Choroid plexus epithelial cell (primary cell): ENCODE measurements at regions not wholly inside any gene's neighbourhood (a gene's known extent, or its start where the extent isn't known, plus 50 kb on each side); places are given as distances from the start of the nearest gene placed in this dataset.
A peak's percentile ranks its signal among the peaks of the same experiment; 100 is the strongest.
"Not testable (repeated sequence)": the region's sequence is repeated elsewhere in the genome, so short reads cannot be mapped to it uniquely, and the experiment has no call there.

Experiments used
- DNase-seq: peaks from one replicate; pipeline ENCODE4 v3.0.0-alpha.2; 2010; ENCODE audit warnings: low read depth
- H3K4me3 ChIP-seq: 2 replicates; pipeline ENCODE4 v1.5.1; 2011; ENCODE audit warnings: low read depth, mild to moderate bottlenecking, control low read depth, low read length, moderate library complexity
- TF ChIP-seq, protein P1 (sequence below): conservative IDR thresholded peaks from 2 replicates; pipeline ENCODE4 v1.5.1; 2011; ENCODE audit warnings: low read depth, mild to moderate bottlenecking, control low read depth, inconsistent platforms, low read length, moderate library complexity

DNA sequence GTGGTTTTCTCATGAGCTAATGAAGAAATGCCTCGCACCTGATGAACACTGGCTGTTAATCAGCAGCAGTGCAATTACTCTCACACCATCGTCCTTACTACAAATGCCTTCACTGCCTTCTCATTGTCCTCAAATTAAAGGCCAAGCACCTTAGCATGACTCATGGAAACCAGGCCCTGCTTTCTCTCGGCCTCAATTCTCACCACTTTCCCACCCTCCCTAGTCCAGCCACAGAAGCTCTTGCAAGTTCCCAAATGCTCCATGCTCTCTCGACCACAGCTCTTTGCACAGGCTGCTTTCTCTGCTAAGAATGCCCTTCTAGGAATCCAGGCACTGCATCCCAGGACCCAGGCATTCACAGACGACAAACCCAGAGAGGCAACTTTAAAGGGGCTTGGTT lies 94.6 kb upstream of the KLF4 start:
- no peak overlapping the region for H3K4me3 ChIP-seq
- peak; percentile 10 for DNase-seq
- TF ChIP-seq, protein P1, sequence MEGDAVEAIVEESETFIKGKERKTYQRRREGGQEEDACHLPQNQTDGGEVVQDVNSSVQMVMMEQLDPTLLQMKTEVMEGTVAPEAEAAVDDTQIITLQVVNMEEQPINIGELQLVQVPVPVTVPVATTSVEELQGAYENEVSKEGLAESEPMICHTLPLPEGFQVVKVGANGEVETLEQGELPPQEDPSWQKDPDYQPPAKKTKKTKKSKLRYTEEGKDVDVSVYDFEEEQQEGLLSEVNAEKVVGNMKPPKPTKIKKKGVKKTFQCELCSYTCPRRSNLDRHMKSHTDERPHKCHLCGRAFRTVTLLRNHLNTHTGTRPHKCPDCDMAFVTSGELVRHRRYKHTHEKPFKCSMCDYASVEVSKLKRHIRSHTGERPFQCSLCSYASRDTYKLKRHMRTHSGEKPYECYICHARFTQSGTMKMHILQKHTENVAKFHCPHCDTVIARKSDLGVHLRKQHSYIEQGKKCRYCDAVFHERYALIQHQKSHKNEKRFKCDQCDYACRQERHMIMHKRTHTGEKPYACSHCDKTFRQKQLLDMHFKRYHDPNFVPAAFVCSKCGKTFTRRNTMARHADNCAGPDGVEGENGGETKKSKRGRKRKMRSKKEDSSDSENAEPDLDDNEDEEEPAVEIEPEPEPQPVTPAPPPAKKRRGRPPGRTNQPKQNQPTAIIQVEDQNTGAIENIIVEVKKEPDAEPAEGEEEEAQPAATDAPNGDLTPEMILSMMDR, result no peak

DNA sequence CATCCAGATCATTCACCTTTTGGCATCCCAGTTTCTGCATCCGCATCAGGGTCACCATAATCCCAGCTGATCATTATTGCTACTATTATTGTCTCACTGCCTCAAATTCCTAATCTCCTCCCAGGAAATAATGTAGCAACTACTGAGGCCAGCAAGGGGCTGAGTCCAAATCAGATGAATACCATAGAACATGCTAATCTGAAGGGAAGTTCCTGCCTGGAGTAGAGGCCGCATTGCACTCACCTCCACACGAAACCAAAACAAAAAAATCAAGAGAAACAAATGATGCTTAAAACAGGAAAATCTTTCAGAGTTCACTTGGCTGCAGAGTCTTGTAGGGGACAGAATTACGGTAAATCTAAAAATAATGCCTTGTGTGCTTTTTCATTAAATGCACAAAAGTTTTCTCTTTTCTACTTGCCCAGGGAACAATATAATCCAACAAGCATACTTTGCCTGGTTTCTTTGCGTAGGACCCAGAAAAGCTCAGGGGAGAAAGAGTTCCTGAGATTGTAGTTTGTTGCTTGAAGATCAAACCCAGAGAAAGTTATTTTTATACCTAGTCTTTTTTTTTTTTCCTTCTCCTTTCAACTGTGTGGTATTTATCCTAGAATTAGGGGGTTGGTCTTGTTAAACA lies 87.7 kb upstream of the KLF4 start:
- no peak for DNase-seq
- TF ChIP-seq, protein P1, result no peak
- no peak overlapping the region for H3K4me3 ChIP-seq

DNA sequence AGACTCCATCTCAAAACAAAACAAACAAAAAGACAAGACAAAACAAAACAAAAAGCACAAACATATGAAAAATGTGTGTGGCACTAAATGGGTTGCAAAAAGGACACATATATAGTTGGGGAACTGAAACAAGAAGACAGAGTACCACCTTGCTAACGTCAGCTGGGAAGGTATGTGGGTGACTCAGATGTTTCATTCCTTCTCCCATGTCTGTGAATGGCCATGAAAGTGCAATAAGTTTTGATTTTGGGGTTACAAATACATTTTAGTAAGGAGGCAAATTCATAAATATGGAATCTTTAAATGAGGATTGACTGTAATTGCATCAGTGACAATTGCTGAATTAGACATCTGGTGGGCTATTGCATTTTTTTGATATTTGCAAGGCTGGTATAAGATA lies 81.6 kb upstream of the KLF4 start:
- TF ChIP-seq, protein P1, result no peak
- H3K4me3 ChIP-seq, result no peak overlapping the region
- DNase-seq, result no peak

DNA sequence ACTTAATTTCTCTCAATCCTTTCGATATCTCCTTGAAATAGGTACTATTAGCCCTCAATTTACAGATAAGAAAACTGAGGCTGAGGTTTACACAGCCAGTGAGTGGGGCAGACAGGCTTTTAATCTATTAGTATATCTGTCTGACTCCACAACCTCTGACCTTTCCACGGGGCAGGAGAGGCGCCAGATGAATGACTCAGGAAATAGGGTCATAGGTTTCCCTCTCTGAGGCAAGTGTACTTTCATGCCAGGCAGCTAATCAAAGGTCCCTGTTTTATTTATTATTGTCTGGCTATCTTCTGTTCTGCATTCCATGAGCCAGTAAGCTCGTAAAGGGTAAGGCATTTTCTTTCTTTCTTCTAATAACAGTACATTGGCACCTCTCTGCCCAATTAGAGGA lies 79.6 kb upstream of the KLF4 start:
- DNase-seq, result peak; percentile 29
- no peak overlapping the region for H3K4me3 ChIP-seq
- TF ChIP-seq, protein P1, result no peak

DNA sequence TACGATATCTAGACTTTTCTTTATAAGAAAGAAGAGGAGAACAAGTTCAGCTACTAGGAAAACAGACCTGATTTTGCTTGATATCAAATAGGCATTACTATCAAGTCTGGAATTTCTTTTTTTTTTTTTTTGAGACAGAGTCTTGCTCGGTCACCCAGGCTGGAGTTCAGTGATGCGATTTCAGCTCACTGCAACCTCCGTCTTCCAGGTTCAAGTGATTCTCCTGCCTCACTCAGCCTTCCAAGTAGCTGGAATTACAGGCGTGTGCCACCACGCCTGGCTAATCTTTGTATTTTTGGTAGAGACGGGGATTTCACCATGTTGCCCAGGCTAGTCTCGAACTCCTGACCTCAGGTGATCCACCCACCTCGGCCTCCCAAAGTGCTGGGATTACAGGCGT lies 78.8 kb upstream of the KLF4 start:
- H3K4me3 ChIP-seq, DNase-seq: not testable (repeated sequence)

DNA sequence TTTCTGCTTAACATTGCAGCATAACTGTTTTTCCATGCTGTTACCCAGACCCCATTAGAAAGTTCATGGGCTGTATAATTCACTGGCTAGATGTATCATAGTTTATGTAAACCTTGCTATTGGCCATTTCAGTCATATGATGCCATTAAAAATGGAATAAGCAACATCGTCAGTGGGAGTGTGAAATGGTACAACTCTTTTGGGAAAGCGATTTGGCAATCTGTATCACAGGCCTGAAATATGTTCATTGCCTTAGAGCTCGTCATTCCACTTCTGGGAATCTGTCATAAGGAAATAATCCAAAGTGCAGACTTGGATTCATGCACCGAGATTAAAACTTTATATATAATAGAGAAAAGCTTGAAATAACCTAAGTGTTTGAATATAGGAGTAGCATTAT lies 77.9 kb upstream of the KLF4 start:
- H3K4me3 ChIP-seq, result no peak overlapping the region
- DNase-seq, result no peak
- TF ChIP-seq, protein P1, result no peak

DNA sequence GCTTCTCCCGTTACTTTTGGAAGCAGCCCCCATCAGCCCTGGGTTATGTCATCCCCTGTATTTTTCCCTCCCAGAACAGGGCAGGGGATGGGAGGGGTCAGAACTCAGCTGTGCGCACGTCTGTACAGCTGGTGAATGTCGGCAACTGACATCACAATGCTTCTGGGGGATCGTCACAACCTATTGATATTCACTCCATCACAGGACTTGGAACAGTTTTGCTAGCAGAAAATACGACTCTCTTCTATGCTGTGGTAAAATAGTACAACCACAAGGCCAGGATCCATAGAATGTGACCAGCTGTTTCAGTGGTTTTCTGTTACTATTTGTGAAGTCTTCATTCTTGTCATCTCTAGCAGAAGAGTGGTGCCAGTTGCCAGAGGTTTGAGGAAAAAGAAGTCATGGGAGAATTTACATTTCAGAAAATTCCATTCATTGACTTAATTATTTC lies 77.1 kb upstream of the KLF4 start:
- no peak overlapping the region for H3K4me3 ChIP-seq
- no peak for DNase-seq
- TF ChIP-seq, protein P1, result no peak

DNA sequence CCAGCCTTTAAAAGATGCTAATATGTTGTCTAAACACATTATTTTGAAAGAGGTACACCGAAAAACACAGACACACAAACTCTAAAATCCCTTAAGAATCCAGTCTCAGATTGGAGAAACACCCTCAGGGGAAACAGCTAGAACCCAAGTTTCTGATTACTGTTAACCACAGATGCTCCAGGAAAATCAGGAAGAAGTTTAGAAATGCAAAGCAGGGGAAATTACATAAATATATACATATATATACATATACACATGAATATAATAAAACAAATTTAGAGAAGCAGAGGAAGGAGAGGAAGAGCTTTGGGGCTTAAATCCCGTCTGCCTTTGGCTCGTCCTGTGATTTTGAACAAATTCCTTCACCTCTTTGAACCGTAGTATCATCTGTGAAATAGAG lies 73.2 kb upstream of the KLF4 start:
- TF ChIP-seq, protein P1, result no peak
- no peak for DNase-seq
- no peak overlapping the region for H3K4me3 ChIP-seq
